ENCODE measurements at regions not wholly inside any gene's neighbourhood (a gene's known extent, or its start where the extent isn't known, plus 50 kb on each side); places are given as distances from the start of the nearest gene placed in this dataset.

GRCh38 chr12:66066137-66066928, 64.2 kb downstream of the LLPH start:
- Histone ChIP-seq H3K4me3 (ENCODE audit: low read depth, low read length) (no peak overlapping the region), H3K9ac (ENCODE audit: low read depth, low read length) (no peak overlapping the region), H3K9me3 (ENCODE audit: control insufficient read depth, insufficient read depth, low read length) (no peaks in the 10 kb centered on the region), H3K36me3 (ENCODE audit: control insufficient read depth, insufficient read depth, low read length) (no peaks in the 10 kb centered on the region), H3K27me3 (ENCODE audit: control insufficient read depth, insufficient read depth, low read length) (no peaks in the 10 kb centered on the region), H3K4me1 (ENCODE audit: control insufficient read depth, insufficient read depth, low read length) (peaks cover 26% of the 10 kb centered on the region), H3K27ac (ENCODE audit: low read depth, low read length) (no peak overlapping the region)

- no peak overlapping the region for H3K4me3 ChIP-seq (ENCODE audit: low read depth, low read length)
- no peaks in the 10 kb centered on the region for H3K36me3 ChIP-seq (ENCODE audit: control insufficient read depth, insufficient read depth, low read length)
- no peak overlapping the region for H3K27ac ChIP-seq (ENCODE audit: low read depth, low read length)
- no peaks in the 10 kb centered on the region for H3K27me3 ChIP-seq (ENCODE audit: control insufficient read depth, insufficient read depth, low read length)
- no peak overlapping the region for H3K9ac ChIP-seq (ENCODE audit: low read depth, low read length)
- H3K9me3 ChIP-seq (ENCODE audit: control insufficient read depth, insufficient read depth, low read length) = no peaks in the 10 kb centered on the region
- peaks cover 32% of the 10 kb centered on the region for H3K4me1 ChIP-seq (ENCODE audit: control insufficient read depth, insufficient read depth, low read length)
Measured at GRCh38 chr12:66065641-66066136, 64.9 kb downstream of the LLPH start.

DNA sequence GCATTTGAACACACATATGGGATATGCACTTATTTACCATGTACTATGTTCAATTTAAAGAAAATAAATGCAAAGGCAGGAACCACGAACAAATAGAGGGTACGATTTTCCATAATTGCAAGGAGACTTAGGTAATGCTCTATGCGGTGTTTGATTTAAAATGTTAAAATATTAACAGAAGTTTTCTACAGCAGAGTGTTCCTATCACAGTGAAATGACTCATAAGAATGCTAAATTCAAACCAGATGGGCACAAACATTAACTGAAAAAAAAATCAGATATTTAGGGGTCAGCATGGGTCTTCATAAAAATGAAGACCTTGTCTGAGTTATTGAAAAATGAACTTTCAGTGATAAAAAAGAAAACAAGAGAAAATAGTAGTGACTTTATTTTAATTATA, 65.4 kb downstream of the LLPH start:
- no peaks in the 10 kb centered on the region for H3K9me3 ChIP-seq (ENCODE audit: control insufficient read depth, insufficient read depth, low read length)

DNA sequence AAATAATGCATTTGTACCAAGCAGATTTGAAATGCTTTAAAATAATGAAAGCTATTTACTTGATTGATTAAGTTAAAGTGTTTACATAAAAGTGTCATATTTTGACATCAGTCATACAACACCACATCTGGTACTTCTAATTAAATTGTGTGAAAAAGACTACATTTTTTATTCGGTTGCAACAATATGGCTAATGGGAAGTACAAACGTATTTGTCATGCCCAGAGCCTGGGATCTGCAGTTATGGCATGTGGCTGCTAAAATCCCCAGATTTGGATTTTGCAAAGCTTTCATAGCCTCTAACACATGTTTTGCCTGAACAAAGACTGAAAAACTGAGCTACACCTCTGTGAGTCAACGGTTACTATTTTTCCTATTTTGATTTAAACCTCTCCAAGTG, 66.6 kb downstream of the LLPH start:
- no peaks in the 10 kb centered on the region for H3K27me3 ChIP-seq (ENCODE audit: control insufficient read depth, insufficient read depth, low read length)
- H3K4me1 ChIP-seq (ENCODE audit: control insufficient read depth, insufficient read depth, low read length) = peaks cover 41% of the 10 kb centered on the region
- H3K27ac ChIP-seq (ENCODE audit: low read depth, low read length) = no peak overlapping the region
- H3K4me3 ChIP-seq (ENCODE audit: low read depth, low read length) = no peak overlapping the region
- H3K9me3 ChIP-seq (ENCODE audit: control insufficient read depth, insufficient read depth, low read length) = no peaks in the 10 kb centered on the region
- H3K36me3 ChIP-seq (ENCODE audit: control insufficient read depth, insufficient read depth, low read length) = no peaks in the 10 kb centered on the region
- no peak overlapping the region for H3K9ac ChIP-seq (ENCODE audit: low read depth, low read length)

More for the DNA sequence above, 65.4 kb downstream of the LLPH start:
- Histone ChIP-seq H3K4me1 (ENCODE audit: control insufficient read depth, insufficient read depth, low read length) (peaks cover 37% of the 10 kb centered on the region), H3K27ac (ENCODE audit: low read depth, low read length) (no peak overlapping the region), H3K9ac (ENCODE audit: low read depth, low read length) (no peak overlapping the region), H3K36me3 (ENCODE audit: control insufficient read depth, insufficient read depth, low read length) (no peaks in the 10 kb centered on the region), H3K27me3 (ENCODE audit: control insufficient read depth, insufficient read depth, low read length) (no peaks in the 10 kb centered on the region), H3K4me3 (ENCODE audit: low read depth, low read length) (no peak overlapping the region)

GRCh38 chr12:66062290-66062625, 68.3 kb downstream of the LLPH start:
- Histone ChIP-seq H3K4me1 (ENCODE audit: control insufficient read depth, insufficient read depth, low read length) (peaks cover 41% of the 10 kb centered on the region), H3K4me3 (ENCODE audit: low read depth, low read length) (no peak overlapping the region), H3K27me3 (ENCODE audit: control insufficient read depth, insufficient read depth, low read length) (no peaks in the 10 kb centered on the region), H3K9ac (ENCODE audit: low read depth, low read length) (peak overlapping the region; percentile 2; the same call in 1 of the 2 replicates), H3K36me3 (ENCODE audit: control insufficient read depth, insufficient read depth, low read length) (no peaks in the 10 kb centered on the region), H3K9me3 (ENCODE audit: control insufficient read depth, insufficient read depth, low read length) (no peaks in the 10 kb centered on the region), H3K27ac (ENCODE audit: low read depth, low read length) (peak overlapping the region; percentile 64)

DNA sequence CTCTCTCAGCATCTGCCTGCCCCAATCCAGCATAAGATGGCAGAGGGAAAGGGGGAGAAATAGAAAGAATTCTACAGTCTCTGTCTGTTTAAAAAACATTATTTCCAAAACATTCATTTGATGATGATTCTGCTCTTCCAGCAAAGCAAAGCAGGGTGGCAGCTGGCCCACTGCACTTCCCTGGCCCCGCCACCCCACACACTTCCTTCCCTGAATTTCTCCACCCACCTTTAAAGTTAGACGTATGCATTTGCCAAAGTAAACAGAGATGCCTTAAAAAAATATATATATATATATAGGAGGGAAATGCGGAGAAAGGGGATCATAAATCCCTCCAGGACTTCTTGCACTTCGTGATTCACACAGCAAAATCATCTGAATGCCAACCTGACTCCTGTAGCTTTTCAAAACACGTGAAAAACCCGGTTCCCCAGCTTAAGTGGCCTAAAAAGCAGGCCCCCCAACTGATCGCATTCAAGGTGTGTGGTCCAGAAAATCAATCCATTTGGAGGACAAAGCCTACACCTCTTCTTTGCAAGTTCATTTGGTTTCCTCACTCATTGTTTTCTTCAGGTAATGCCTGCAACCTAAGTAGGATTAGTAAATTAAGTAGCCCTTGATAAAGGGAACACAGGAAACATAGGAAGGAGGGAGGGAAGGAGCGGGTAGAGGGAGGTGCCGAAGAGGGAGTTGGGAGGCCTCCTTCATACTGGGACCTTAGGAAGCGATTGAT, 68.8 kb downstream of the LLPH start:
- Histone ChIP-seq H3K36me3 (ENCODE audit: control insufficient read depth, insufficient read depth, low read length) (no peaks in the 10 kb centered on the region), H3K9me3 (ENCODE audit: control insufficient read depth, insufficient read depth, low read length) (no peaks in the 10 kb centered on the region), H3K27me3 (ENCODE audit: control insufficient read depth, insufficient read depth, low read length) (no peaks in the 10 kb centered on the region), H3K4me3 (ENCODE audit: low read depth, low read length) (peak overlapping the region; percentile 12; the same call in 1 of the 2 replicates), H3K4me1 (ENCODE audit: control insufficient read depth, insufficient read depth, low read length) (peaks cover 41% of the 10 kb centered on the region), H3K27ac (ENCODE audit: low read depth, low read length) (peak overlapping the region; percentile 64), H3K9ac (ENCODE audit: low read depth, low read length) (peak overlapping the region; percentile 2; the same call in 1 of the 2 replicates)

DNA sequence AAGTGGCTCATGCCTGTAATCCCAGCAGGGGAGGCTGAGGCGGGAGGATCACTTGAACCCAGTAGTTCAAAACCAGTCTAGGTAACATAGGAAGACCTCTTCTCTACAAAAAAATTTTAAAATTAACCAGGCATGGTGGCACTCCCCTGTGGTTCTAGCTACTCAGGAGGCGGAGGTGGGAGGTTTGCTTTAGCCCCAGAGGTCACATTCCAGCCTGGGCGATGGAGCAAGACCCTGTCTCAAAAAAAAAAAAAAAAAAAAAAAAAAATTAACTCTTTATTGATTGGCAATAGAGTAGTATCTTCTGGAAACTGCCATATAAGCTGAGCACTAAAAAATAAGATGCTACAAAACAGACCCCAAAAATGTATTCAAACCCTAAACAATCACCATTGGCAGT, 69.5 kb downstream of the LLPH start:
- Histone ChIP-seq H3K9me3 (ENCODE audit: control insufficient read depth, insufficient read depth, low read length) (no peaks in the 10 kb centered on the region), H3K27me3 (ENCODE audit: control insufficient read depth, insufficient read depth, low read length) (no peaks in the 10 kb centered on the region), H3K9ac (ENCODE audit: low read depth, low read length) (no peak overlapping the region), H3K4me3 (ENCODE audit: low read depth, low read length) (no peak overlapping the region), H3K4me1 (ENCODE audit: control insufficient read depth, insufficient read depth, low read length) (peaks cover 41% of the 10 kb centered on the region), H3K27ac (ENCODE audit: low read depth, low read length) (no peak overlapping the region), H3K36me3 (ENCODE audit: control insufficient read depth, insufficient read depth, low read length) (no peaks in the 10 kb centered on the region)

GRCh38 chr12:66060163-66060907, 70.2 kb downstream of the LLPH start:
- H3K9ac ChIP-seq (ENCODE audit: low read depth, low read length) = no peak overlapping the region
- H3K4me3 ChIP-seq (ENCODE audit: low read depth, low read length) = no peak overlapping the region
- H3K4me1 ChIP-seq (ENCODE audit: control insufficient read depth, insufficient read depth, low read length) = peaks cover 41% of the 10 kb centered on the region
- H3K9me3 ChIP-seq (ENCODE audit: control insufficient read depth, insufficient read depth, low read length) = no peaks in the 10 kb centered on the region
- H3K27ac ChIP-seq (ENCODE audit: low read depth, low read length) = no peak overlapping the region
- H3K36me3 ChIP-seq (ENCODE audit: control insufficient read depth, insufficient read depth, low read length) = no peaks in the 10 kb centered on the region
- H3K27me3 ChIP-seq (ENCODE audit: control insufficient read depth, insufficient read depth, low read length) = no peaks in the 10 kb centered on the region

DNA sequence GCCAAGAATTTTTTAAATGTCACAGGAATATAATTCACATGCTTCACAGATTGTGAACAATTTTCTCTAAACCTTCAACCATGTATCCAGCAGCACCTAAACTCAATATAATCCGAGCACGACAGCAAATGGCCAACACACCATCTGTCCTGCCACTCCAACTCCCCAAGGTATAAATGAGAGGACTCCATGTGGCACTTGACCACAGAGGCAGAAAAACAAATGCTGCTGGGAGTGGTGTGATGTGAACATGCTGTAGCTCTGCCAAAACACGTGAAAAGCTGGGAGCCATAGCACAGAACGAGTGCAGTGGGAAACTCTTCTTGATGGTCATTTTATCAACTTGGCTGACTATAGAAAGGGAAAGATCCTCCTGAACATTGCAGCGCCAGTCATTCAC, 70.9 kb downstream of the LLPH start:
- Histone ChIP-seq H3K36me3 (ENCODE audit: control insufficient read depth, insufficient read depth, low read length) (no peaks in the 10 kb centered on the region), H3K9ac (ENCODE audit: low read depth, low read length) (no peak overlapping the region), H3K9me3 (ENCODE audit: control insufficient read depth, insufficient read depth, low read length) (no peaks in the 10 kb centered on the region), H3K4me1 (ENCODE audit: control insufficient read depth, insufficient read depth, low read length) (peaks cover 41% of the 10 kb centered on the region), H3K27me3 (ENCODE audit: control insufficient read depth, insufficient read depth, low read length) (no peaks in the 10 kb centered on the region), H3K27ac (ENCODE audit: low read depth, low read length) (no peak overlapping the region), H3K4me3 (ENCODE audit: low read depth, low read length) (no peak overlapping the region)

DNA sequence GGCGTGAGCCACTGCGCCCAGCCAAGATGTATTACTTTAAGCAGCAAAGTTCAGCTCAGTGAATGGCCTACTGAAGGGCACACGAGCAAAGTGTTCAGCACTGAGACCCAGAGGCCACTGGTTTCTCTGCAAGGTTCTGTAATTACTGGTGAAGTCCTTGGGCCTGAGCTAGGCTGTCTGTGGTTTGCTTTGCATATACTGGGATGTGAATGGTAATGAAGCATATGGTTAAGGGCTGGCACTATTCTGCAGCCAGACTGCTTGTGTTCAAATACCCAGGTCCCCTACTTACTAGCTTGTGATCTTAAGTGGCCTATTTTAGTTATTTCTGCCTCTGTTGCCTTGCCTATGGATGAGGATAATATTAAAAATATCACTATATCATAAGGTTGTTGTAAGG, 72.0 kb downstream of the LLPH start:
- Histone ChIP-seq H3K4me1 (ENCODE audit: control insufficient read depth, insufficient read depth, low read length) (peaks cover 33% of the 10 kb centered on the region), H3K27me3 (ENCODE audit: control insufficient read depth, insufficient read depth, low read length) (no peaks in the 10 kb centered on the region), H3K9me3 (ENCODE audit: control insufficient read depth, insufficient read depth, low read length) (no peaks in the 10 kb centered on the region), H3K9ac (ENCODE audit: low read depth, low read length) (no peak overlapping the region), H3K36me3 (ENCODE audit: control insufficient read depth, insufficient read depth, low read length) (no peaks in the 10 kb centered on the region), H3K27ac (ENCODE audit: low read depth, low read length) (no peak overlapping the region), H3K4me3 (ENCODE audit: low read depth, low read length) (no peak overlapping the region)
